ENCODE measurements at regions not wholly inside any gene's neighbourhood (a gene's known extent, or its start where the extent isn't known, plus 50 kb on each side); places are given as distances from the start of the nearest gene placed in this dataset.

DNA sequence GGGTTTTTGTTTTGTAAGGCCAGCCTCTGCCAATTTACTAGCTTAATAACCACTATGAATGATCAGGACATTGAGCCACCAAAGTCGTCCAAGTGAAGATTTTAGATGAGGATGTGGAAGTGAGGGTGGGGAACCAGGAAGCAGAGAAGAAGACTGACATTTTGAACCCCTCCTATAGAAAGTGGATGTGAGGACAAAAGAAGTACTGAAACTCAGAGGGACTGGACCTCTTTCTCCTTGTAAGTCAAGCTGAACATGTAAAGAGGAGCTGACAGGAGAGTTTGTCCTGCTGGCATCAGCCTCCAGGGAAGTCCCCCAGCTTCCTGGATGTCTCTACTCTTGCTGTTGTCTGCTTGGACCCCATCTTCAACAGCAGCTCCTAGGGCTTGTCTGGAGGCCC lies 338.2 kb upstream of the NCAM1 start:
- no peak for TF ChIP-seq FOXP2 (optimal IDR thresholded peaks at IDR 0.05; ENCODE audit: borderline replicate concordance, extremely low read depth, extremely low read length, insufficient read depth)
- TF ChIP-seq, protein P1, sequence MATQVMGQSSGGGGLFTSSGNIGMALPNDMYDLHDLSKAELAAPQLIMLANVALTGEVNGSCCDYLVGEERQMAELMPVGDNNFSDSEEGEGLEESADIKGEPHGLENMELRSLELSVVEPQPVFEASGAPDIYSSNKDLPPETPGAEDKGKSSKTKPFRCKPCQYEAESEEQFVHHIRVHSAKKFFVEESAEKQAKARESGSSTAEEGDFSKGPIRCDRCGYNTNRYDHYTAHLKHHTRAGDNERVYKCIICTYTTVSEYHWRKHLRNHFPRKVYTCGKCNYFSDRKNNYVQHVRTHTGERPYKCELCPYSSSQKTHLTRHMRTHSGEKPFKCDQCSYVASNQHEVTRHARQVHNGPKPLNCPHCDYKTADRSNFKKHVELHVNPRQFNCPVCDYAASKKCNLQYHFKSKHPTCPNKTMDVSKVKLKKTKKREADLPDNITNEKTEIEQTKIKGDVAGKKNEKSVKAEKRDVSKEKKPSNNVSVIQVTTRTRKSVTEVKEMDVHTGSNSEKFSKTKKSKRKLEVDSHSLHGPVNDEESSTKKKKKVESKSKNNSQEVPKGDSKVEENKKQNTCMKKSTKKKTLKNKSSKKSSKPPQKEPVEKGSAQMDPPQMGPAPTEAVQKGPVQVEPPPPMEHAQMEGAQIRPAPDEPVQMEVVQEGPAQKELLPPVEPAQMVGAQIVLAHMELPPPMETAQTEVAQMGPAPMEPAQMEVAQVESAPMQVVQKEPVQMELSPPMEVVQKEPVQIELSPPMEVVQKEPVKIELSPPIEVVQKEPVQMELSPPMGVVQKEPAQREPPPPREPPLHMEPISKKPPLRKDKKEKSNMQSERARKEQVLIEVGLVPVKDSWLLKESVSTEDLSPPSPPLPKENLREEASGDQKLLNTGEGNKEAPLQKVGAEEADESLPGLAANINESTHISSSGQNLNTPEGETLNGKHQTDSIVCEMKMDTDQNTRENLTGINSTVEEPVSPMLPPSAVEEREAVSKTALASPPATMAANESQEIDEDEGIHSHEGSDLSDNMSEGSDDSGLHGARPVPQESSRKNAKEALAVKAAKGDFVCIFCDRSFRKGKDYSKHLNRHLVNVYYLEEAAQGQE (IDR thresholded peaks at IDR 0.05; ENCODE audit: insufficient read depth in 1 of 2, low read depth in 2 of 2, low read length in 2 of 2): no peak
- no peak for TF ChIP-seq POLR2AphosphoS5 (IDR thresholded peaks at IDR 0.05; ENCODE audit: low read depth, low read length)
- no peak for TF ChIP-seq SIN3A (IDR thresholded peaks at IDR 0.05; ENCODE audit: borderline replicate concordance, insufficient read depth, low read length)
- TF ChIP-seq TAF1 (IDR thresholded peaks at IDR 0.05; ENCODE audit: borderline replicate concordance, insufficient read depth, low read length): no peak
